CD4-positive, alpha-beta T cell treated with Interleukin-1 beta for 1 hour (primary cell): ENCODE measurements at regions not wholly inside any gene's neighbourhood (a gene's known extent, or its start where the extent isn't known, plus 50 kb on each side); places are given as distances from the start of the nearest gene placed in this dataset.

Experiments used
- DNase-seq, 2 donors: peaks; one replicate each; pipeline ENCODE4 v3.0.0-alpha.2; 2020 to 2022

DNA sequence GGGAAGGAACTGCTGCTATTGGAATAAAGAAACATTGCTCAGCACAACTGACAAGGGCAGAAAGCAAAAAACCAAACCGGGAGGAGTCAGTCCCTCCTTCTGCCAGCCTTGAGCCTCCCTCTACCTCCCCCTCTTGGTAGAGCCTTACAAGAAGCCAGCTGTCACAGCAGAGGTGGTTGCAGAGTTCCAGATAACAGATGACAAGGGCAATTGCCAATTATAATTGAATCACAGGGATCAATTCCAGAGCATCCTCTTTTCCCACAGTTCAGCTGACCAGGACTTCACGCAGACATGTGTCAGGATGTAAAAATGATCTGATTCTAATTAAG, 548.2 kb upstream of the LRRTM1 start:
- DNase-seq = no peak

DNA sequence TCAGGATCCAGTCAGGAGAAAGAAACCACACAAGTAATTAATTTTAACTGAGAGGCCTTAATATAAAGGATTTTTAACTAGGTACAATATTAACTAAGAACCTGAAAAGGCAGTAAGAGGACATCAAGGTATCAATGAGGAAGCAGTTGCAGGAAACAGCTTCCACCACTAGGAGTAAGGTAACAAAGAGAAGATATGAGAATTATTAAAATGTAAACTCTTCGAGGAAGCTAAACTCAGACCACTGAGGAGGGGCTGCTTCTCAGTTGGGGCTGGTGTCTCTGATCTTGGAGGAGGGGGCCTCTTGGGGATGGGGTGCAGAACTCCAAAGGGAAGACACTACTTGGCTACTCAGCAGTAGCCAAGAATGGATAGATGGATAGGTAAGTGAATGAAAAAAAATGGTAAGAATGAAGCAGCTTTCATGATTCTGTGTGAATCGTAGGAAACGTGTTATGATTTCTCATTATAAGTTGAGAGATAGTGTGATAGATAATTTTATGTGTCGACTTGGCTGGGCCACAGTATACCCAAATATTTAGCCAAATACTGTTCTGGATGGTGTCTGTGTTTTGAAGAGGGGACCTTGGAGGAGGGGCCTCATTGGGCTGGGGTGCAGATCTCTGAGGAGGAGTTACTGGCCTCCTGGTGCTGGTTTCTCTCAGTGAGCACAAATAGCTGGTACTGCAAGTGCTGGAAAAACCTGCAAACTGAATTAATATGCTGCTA, 547.7 kb upstream of the LRRTM1 start:
- no peak for DNase-seq

DNA sequence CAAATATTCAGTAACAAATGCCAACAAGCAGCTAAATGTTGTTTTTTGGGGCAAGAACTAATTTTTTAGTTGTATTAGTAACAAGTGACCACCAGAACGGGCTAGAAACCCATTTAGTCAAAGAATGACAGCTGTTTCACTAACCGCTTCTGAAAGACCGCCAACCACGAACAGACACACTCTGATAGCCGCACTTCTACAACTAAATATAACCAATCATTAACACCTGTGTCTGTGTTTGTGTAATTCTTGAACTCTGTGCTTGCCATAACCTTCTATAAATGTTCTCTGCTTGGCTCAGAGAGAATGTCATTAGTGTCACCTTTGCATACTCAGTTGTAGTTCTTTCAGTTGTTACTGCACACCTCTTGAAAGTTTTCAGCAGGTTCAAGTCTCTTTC, 526.3 kb upstream of the LRRTM1 start:
- no peak for DNase-seq

DNA sequence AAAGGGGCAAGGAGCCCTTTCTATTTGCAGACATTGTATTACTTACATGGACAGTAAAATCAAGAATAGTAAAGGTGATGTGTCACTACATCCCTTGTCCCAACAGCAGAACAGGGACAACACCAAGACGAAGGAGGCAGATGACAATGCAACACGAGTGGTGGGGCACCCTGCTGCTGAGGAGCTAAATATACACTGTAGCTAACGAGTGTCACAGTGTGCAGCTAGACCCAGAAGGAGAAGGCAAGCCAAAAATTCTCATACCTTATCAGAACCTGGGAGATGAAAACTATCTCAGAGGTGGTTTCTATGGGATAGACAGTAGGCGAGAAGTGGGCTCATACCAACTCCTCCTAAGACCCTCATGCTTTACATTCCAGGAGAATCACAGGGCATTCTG, 518.4 kb upstream of the LRRTM1 start:
- no peak for DNase-seq

DNA sequence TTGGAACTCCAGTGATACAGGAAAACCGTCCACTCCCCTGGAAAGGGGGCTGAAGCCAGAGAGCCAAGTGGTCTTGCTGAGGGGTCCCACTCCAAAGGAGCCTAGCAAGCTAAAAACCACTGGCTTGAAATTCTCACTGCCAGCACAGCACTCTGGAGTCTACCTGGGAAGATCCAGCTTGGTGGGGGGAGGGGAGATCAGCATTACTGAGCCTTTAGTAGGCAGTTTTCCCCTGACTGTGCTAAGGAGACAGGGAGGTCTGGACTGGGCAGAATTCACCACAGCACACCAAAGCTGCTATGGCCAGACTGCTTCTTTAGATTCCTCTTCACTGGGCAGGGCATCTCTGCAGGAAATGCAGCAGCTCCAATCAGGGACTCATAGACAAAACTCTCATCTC, 510.7 kb upstream of the LRRTM1 start:
- DNase-seq = no peak

DNA sequence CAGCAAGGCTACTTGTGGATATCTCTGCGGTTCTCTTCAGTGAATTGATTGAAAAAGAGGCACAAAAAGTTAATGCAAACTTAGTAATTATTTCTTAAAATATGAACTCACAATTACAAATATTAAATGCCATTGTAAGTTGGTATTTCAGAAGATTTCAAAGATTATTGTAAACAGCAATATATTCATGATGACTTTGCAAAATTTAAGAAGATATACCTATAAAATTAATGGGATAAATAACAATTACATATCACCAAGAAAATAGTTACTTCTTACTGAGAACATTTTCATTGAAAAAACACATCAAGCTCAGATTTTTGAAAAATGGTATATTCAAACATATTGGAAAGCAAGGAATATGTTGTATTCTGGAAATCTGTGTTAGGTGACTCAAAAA, 482.0 kb upstream of the LRRTM1 start:
- DNase-seq = no peak

DNA sequence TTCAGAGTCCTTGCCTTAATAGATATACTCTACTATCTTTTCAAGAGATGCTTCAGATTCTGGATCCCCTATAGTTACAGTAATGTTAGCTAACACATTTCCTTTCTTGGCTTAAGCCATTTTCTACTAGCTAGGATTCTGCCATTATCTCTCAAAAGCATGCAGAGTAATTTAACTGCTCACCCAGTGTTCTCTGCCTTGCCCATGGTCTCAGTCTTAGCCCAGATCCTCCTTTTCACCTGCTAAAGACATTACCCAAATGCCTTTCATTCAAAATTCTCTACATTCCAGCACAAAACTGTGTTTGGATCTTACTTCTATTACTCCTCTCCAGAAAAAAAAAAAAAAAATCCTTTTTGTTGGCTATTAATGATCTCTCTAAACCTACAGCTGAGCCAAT, 474.2 kb upstream of the LRRTM1 start:
- no peak for DNase-seq

DNA sequence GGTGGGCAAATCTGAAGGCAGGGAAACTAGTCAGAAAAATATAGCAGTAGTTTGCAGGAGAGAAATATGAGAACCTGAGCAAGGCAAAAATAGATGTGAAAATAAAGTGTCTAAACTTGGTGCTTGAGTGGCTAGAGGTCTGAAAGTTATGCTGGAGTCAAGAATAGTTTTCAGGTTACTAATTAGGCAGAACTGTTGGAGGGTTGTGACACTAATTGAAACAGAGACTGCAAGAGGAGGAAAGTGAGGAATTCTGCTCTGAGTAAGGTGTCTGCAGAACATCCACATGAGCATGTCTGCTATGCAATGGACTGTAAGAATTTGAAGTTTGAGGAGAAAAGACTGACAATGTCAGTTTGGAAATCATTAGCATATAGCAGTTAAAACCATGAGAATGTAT, 444.0 kb upstream of the LRRTM1 start:
- DNase-seq = no peak

DNA sequence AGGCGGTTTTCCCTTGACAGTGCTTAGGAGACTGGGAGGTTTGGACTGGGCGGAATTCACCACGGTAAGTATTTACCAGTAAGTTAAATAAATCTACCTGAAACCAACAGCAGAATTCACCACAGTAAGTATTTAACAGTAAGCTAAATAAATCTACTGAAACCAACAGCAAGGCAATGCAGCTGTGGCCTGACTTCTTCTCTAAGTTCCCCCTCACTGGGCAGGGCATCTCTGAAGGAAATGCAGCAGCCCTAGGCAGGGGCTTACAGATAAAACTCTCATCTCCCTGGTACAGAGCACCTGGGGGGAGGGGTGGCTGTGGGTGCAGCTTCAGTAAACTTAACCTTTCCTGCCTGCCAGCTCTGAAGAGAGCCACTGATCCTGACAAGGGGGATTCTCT, 432.5 kb upstream of the LRRTM1 start:
- no peak for DNase-seq

DNA sequence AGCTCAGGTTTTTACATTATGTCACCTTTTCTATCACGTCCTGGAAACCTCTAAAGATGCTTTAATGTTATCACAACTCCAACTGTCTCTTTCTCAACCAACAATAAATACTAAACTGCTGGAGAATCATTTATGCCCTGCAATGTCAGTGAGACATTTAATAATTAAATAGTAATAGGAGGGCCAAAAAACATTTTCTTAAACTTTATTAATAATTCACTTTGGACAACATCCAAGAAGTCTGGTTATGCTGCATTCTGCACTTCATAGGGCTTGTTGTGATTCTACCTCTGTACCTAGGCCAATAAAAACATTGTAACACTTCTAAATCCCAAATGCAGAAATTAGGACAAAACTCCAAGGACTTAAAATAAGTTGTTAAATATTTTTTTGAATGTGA, 420.4 kb upstream of the LRRTM1 start:
- no peak for DNase-seq

DNA sequence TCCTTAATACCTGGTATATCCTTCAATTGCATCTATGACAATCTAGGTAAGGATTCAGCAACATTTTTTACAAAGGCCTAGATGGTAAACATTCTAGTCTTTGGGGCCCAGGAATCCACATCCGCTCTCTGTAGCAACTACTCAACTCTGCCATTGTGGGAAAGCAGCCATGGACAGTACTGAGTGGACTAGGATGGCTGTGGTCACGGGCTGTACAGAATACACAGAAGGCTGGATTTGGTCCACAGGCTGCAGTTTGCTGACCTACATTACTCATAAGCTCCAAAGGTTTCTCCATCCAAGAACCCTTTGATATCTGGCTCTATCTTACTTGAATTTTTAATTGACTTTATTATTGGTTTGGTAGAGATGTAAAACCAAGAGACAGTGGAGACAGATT, 418.3 kb upstream of the LRRTM1 start:
- DNase-seq = no peak

DNA sequence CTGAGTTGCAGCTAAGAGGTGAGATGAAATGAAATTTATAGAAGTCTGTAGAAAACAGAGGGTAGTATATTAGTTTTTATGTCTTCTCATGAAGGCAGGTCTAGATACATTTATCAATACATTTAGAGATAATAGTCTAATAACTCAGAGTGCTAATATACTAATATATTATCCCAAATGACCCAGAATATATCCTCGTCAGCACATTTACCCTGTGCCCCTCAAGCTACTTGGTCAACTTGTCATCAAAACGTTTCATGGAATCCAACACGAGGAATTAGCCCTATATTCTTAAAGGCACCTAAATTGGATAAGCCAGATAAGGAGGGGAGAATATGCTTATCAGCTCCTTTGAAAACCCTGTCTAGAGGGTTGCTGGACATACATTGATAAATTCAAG, 415.1 kb upstream of the LRRTM1 start:
- no peak for DNase-seq

DNA sequence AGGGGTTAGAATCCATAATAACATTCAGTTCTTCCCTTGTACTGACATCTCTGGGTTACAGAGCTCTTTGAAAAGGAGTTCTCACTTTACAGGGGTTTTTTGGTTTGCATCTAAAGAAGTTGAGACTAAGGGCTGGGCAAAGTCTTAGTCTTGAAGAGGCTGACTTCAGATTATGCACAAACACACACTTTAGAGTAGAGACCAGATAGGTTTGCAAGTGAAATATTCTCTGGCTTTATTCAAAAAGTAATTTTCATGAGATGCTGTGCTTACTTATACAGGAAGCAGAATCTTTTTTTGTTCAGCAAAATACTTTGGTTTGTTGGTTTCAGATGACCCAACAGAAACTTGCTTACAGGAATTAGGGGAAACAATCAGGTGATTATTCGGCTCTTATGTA, 410.9 kb upstream of the LRRTM1 start:
- DNase-seq = no peak

DNA sequence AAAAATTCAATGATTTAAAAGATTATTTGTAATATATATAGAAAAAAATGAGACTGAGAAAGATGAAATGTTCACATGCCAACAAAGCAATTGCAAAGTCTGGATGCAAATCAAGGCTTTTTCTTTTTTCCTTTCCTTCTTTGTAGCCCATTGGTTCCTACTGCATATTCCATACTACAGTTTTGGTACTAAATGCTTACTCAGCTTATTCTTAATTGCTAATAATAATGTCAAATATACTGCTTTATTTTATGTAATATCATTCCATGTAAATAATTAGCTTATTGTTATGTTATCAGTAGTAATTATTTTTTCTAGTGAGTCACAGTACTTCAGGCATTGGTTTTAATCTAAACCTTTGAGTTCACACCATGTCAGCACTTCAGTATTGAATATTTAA, 407.4 kb upstream of the LRRTM1 start:
- DNase-seq = no peak

DNA sequence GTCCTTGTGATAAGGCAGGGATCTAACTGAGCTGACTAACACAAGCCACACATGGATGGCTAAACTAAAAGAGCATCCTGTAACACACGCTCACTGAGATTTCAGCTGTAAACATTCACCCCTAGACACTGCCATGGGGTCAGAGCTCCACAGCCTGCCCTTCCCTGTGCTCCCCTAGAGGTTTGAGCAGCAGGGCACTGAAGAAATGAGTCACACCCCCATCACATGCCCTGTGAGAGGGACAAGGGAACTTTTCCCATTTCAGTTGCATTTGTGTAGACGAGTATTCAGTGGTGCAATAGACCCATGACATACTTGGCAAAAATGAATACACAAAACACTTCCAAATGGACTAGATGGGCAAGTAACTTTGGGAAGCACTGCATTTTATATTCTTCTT, 402.4 kb upstream of the LRRTM1 start:
- no peak for DNase-seq

DNA sequence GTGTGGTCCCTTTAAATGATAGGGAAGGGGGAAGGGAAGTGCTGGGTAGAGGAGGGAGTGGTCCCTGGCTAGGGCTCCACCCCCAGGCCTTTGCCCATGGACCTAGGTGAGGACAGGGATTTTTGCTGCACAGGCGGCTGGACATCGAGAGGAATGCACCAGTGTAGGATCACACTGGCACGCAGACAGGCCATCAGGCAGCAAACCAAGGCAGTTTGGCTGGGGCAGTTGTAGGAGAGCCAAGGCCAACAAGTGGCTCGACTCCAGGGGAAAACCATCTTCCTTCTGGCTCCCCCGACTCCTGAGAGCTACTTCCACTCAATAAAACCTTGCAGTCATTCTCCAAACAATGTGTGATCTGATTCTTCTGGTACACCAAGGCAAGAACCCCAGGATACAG, 402.0 kb upstream of the LRRTM1 start:
- no peak for DNase-seq

DNA sequence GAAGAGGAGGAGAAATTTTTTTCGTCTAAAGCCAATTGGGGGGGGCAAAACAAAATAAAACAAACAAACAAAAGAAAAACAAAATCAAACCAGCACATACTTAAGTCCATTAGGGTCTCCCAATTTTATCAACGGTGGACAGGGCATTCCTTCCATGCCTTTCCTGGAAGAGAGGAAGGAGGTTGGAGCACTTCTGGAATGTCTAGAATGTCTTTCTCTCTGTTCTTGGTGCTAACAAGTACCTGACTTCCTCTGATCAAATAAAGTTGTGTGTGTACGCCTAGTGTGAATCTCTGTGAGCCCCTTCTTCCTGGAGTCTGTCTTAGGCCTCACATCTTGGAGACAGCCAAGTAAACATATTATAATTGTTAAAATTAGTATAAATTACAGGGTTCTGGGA, 399.0 kb upstream of the LRRTM1 start:
- DNase-seq = no peak

DNA sequence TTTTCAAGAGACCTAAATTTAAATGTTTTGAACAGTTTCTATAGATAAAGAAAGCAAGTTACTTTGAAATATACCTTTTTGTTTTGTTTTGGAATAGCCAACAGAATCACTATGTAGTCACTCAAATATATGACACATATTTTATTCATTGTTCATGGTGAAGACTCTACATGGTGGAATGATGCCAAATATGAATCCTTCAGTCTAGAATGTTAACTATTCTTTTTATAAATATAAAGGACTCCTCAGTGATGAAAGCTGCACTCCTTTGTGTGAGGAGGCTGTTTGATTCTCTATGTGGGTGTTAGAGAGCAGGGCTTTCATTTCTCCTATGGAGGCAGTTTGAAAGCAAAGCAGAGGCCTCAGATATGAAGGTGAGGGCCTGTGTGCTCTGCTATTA, 396.4 kb upstream of the LRRTM1 start:
- DNase-seq = no peak
